GM23338 (cell line): ENCODE measurements at regions not wholly inside any gene's neighbourhood (a gene's known extent, or its start where the extent isn't known, plus 50 kb on each side); places are given as distances from the start of the nearest gene placed in this dataset.

ENCODE experiments used
- ATAC-seq: fragments of 200-7000 bp; cut with Tn5 transposase; 3 replicates; pipeline ENCODE4 v1.9.1; 2020
- DNase-seq: peaks from one replicate; pipeline ENCODE4 v3.0.0-alpha.2; 2015; ENCODE audit warnings: low spot score
- H2AFZ ChIP-seq: fragments of 200-600 bp; sonication (generic); 2 replicates; pipeline ENCODE4 v1.8.0; 2016; ENCODE audit warnings: antibody characterized with exemption, mild to moderate bottlenecking, moderate library complexity
- H3F3A ChIP-seq: fragments of 200-600 bp; sonication (generic); replicated peaks from 2 replicates; pipeline ENCODE4 v1.8.0; 2017; ENCODE audit warnings: antibody characterized with exemption, mixed run types, low read depth
- H3K27ac ChIP-seq: fragments of 200-600 bp; sonication (generic); 2 replicates; pipeline ENCODE4 v1.6.1; 2016; ENCODE audit warnings: low read depth
- H3K27me3 ChIP-seq: fragments of 200-600 bp; sonication (generic); 2 replicates; pipeline ENCODE4 v1.8.0; 2016; ENCODE audit warnings: mild to moderate bottlenecking, mixed run types, moderate library complexity; ENCODE audit not compliant: insufficient read depth
- H3K36me3 ChIP-seq: fragments of 200-600 bp; sonication (generic); 2 replicates; pipeline ENCODE4 v1.8.0; 2016; ENCODE audit warnings: mild to moderate bottlenecking; ENCODE audit not compliant: insufficient read depth
- H3K4me1 ChIP-seq: fragments of 200-600 bp; sonication (generic); 2 replicates; pipeline ENCODE4 v1.8.0; 2016; ENCODE audit warnings: mild to moderate bottlenecking, moderate library complexity; ENCODE audit not compliant: insufficient read depth
- H3K4me2 ChIP-seq: fragments of 200-600 bp; sonication (generic); 2 replicates; pipeline ENCODE4 v1.7.1; 2017; ENCODE audit warnings: mixed run types
- H3K4me3 ChIP-seq: fragments of 200-600 bp; sonication (generic); 2 replicates; pipeline ENCODE4 v1.6.1; 2016; ENCODE audit warnings: mixed run types
- H3K79me2 ChIP-seq: fragments of 200-600 bp; sonication (generic); replicated peaks from 2 replicates; pipeline ENCODE4 v1.8.0; 2017; ENCODE audit warnings: mild to moderate bottlenecking; ENCODE audit not compliant: insufficient read depth
- H3K9me2 ChIP-seq: fragments of 200-600 bp; sonication (generic); 2 replicates; pipeline ENCODE4 v1.8.0; 2017; ENCODE audit not compliant: insufficient read depth
- H4K20me1 ChIP-seq: fragments of 200-600 bp; sonication (generic); replicated peaks from 2 replicates; pipeline ENCODE4 v1.8.0; 2017; ENCODE audit warnings: mild to moderate bottlenecking; ENCODE audit not compliant: insufficient read depth
- H3K27ac Mint-ChIP-seq: 2 replicates; pipeline ENCODE4 v1.8.0; 2020; ENCODE audit warnings: inconsistent platforms, mild to moderate bottlenecking, moderate library complexity, mixed read lengths
- H3K27me3 Mint-ChIP-seq: 3 replicates; pipeline ENCODE4 v1.8.0; 2022; ENCODE audit warnings: low read depth, mild to moderate bottlenecking, moderate library complexity, mixed read lengths, inconsistent platforms; ENCODE audit not compliant: insufficient read depth, poor library complexity
- H3K36me3 Mint-ChIP-seq: 3 replicates; pipeline ENCODE4 v1.8.0; 2021; ENCODE audit warnings: low read depth, mild to moderate bottlenecking, inconsistent platforms, moderate library complexity, mixed read lengths
- H3K4me1 Mint-ChIP-seq: 3 replicates; pipeline ENCODE4 v1.8.0; 2020; ENCODE audit warnings: mild to moderate bottlenecking, inconsistent platforms, mixed read lengths
- H3K4me3 Mint-ChIP-seq: 3 replicates; pipeline ENCODE4 v1.8.0; 2021; ENCODE audit warnings: moderate library complexity, mild to moderate bottlenecking, inconsistent platforms, mixed read lengths
- H3K9me3 Mint-ChIP-seq: 3 replicates; pipeline ENCODE4 v1.8.0; 2020; ENCODE audit warnings: moderate library complexity, mild to moderate bottlenecking, inconsistent platforms, mixed read lengths
- CREB1 ChIP-seq: fragments of 250-450 bp; sonication (Bioruptor Pico); IDR thresholded peaks from 2 replicates; pipeline ENCODE4 v1.5.0; 2020; ENCODE audit warnings: low read depth, mild to moderate bottlenecking, moderate library complexity
- CTCF ChIP-seq, 2 experiments: fragments of 200-600 bp in 1 of 2; sonication (generic) in 1 of 2; conservative IDR thresholded peaks; 2 replicates each; pipeline versions ENCODE4 v1.5.1 to v1.6.1; 2016 to 2017; ENCODE audit warnings: antibody characterized with exemption in 2 of 2, low read depth in 2 of 2, mild to moderate bottlenecking in 2 of 2, moderate library complexity in 1 of 2
- ETS1 ChIP-seq: IDR thresholded peaks from 2 replicates; pipeline ENCODE4 v1.6.1; 2016; ENCODE audit warnings: antibody characterized with exemption
- EZH2 ChIP-seq: fragments of 200-600 bp; sonication (generic); IDR thresholded peaks from one replicate; pipeline ENCODE4 v1.8.0; 2017; ENCODE audit warnings: antibody characterized with exemption, mild to moderate bottlenecking, low read depth; ENCODE audit not compliant: unreplicated experiment
- JUNB ChIP-seq: IDR thresholded peaks from one replicate; pipeline ENCODE4 v1.6.1; 2016; ENCODE audit warnings: antibody characterized with exemption; ENCODE audit not compliant: unreplicated experiment
- NANOG ChIP-seq: IDR thresholded peaks from 2 replicates; pipeline ENCODE4 v1.6.1; 2016; ENCODE audit warnings: antibody characterized with exemption, borderline replicate concordance
- POLR2AphosphoS5 ChIP-seq: IDR thresholded peaks from 2 replicates; pipeline ENCODE4 v1.6.1; 2016; ENCODE audit warnings: antibody characterized with exemption, low read depth
- STAT1 ChIP-seq: IDR thresholded peaks from one replicate; pipeline ENCODE4 v1.6.1; 2016; ENCODE audit warnings: antibody characterized with exemption; ENCODE audit not compliant: unreplicated experiment
- TF ChIP-seq, protein P1 (sequence below): fragments of 250-450 bp; sonication (Bioruptor Pico); IDR thresholded peaks from 2 replicates; pipeline ENCODE4 v1.5.0; 2020; ENCODE audit warnings: mild to moderate bottlenecking, moderate library complexity

DNA sequence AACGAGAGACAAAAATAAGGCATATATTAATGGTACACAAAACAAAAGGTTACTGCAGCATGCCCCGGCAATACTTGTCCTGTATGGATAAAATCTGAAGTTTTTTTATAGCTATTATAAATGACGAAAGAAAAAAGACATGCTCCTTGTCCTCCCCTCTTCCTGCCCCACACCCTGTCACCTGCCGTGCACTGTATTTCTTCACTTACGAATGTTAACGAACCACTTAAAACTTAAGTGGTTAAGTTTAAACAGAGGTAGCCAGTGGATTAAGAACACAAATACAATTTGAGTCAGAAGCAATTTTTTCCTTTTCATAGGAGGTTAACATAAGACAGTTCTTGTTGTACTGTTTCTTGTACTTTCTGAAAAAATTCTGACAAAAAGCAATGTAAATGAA is 799.1 kb upstream of the NECTIN3 start:
- Mint-ChIP-seq H3K27me3 (peaks cover 7% of the 10 kb centered on the region), H3K27ac (peak overlapping the region; percentile 21), H3K9me3 (no peaks in the 10 kb centered on the region), H3K4me3 (peak overlapping the region; percentile 11), H3K36me3 (no peaks in the 10 kb centered on the region), H3K4me1 (peaks cover 19% of the 10 kb centered on the region)
- H3K27ac ChIP-seq, result no peak overlapping the region
- TF ChIP-seq NANOG (peak; percentile 87), JUNB (no peak), CTCF (conservative IDR thresholded peaks at IDR 0.05; ENCODE audit: low read depth in 2 of 2) (no peak)
- H3K4me1 ChIP-seq, result peaks cover 16% of the 10 kb centered on the region
- no peak overlapping the region for H2AFZ ChIP-seq
- no peaks in the 10 kb centered on the region for H3K27me3 ChIP-seq
- H4K20me1 ChIP-seq, result no peaks in the 10 kb centered on the region
- H3K36me3 ChIP-seq, result no peaks in the 10 kb centered on the region
- no peaks in the 10 kb centered on the region for H3F3A ChIP-seq
- no peaks in the 10 kb centered on the region for H3K79me2 ChIP-seq
- ATAC-seq (no peak; the same call in 2 of the 3 replicates), DNase-seq (peak; percentile 29)
- no peaks in the 10 kb centered on the region for H3K9me2 ChIP-seq
- peak overlapping the region; percentile 55 for H3K4me2 ChIP-seq
- peak overlapping the region; percentile 20; the same call in 1 of the 2 replicates for H3K4me3 ChIP-seq

DNA sequence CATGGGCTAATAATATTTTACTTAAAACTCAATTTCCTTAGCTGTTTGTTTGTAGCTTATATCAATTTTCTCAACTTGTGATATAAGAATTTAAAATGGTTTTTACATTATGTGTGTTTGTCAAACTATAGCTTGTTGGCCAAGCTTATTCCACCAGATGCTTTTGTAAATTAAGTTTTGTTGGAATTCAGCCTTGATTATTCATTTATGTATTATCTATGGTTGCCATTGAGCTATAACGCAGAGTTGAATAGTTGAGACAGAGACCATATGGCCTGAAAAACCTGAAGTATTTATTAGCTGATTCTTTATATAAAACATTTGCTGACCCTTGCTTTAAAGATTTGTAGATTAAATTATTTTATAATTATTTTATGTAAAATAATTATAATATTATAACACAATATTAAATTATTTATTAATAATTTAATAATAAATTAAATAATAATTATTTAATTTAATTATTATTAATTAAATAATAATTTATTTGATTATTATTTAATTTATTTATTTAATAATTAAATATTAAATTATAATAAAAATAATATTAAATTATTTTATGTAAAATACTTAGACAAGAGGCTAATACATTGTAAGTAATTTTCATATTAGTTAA is 779.6 kb upstream of the NECTIN3 start:
- Histone ChIP-seq H3K36me3 (peaks cover 5% of the 10 kb centered on the region; the same call in 1 of the 2 replicates), H2AFZ (no peak overlapping the region), H3K27me3 (no peaks in the 10 kb centered on the region), H3K4me3 (no peak overlapping the region), H3K9me2 (peaks cover 4% of the 10 kb centered on the region), H3K27ac (no peak overlapping the region), H3K4me2 (no peak overlapping the region), H3F3A (no peaks in the 10 kb centered on the region), H3K4me1 (no peaks in the 10 kb centered on the region), H4K20me1 (no peaks in the 10 kb centered on the region), H3K79me2 (no peaks in the 10 kb centered on the region)
- Mint-ChIP-seq H3K27ac (no peak overlapping the region), H3K27me3 (peaks cover 2% of the 10 kb centered on the region), H3K4me1 (no peaks in the 10 kb centered on the region), H3K9me3 (peaks cover 33% of the 10 kb centered on the region), H3K36me3 (peaks cover 39% of the 10 kb centered on the region), H3K4me3 (no peak overlapping the region)
- DNase-seq (no peak), ATAC-seq (no peak)
- TF ChIP-seq CTCF (conservative IDR thresholded peaks at IDR 0.05; ENCODE audit: low read depth in 2 of 2) (no peak), ETS1 (no peak), EZH2 (no peak), NANOG (no peak), CREB1 (CRISPR knock-in tag) (no peak), STAT1 (no peak), POLR2AphosphoS5 (no peak)
- TF ChIP-seq, protein P1, sequence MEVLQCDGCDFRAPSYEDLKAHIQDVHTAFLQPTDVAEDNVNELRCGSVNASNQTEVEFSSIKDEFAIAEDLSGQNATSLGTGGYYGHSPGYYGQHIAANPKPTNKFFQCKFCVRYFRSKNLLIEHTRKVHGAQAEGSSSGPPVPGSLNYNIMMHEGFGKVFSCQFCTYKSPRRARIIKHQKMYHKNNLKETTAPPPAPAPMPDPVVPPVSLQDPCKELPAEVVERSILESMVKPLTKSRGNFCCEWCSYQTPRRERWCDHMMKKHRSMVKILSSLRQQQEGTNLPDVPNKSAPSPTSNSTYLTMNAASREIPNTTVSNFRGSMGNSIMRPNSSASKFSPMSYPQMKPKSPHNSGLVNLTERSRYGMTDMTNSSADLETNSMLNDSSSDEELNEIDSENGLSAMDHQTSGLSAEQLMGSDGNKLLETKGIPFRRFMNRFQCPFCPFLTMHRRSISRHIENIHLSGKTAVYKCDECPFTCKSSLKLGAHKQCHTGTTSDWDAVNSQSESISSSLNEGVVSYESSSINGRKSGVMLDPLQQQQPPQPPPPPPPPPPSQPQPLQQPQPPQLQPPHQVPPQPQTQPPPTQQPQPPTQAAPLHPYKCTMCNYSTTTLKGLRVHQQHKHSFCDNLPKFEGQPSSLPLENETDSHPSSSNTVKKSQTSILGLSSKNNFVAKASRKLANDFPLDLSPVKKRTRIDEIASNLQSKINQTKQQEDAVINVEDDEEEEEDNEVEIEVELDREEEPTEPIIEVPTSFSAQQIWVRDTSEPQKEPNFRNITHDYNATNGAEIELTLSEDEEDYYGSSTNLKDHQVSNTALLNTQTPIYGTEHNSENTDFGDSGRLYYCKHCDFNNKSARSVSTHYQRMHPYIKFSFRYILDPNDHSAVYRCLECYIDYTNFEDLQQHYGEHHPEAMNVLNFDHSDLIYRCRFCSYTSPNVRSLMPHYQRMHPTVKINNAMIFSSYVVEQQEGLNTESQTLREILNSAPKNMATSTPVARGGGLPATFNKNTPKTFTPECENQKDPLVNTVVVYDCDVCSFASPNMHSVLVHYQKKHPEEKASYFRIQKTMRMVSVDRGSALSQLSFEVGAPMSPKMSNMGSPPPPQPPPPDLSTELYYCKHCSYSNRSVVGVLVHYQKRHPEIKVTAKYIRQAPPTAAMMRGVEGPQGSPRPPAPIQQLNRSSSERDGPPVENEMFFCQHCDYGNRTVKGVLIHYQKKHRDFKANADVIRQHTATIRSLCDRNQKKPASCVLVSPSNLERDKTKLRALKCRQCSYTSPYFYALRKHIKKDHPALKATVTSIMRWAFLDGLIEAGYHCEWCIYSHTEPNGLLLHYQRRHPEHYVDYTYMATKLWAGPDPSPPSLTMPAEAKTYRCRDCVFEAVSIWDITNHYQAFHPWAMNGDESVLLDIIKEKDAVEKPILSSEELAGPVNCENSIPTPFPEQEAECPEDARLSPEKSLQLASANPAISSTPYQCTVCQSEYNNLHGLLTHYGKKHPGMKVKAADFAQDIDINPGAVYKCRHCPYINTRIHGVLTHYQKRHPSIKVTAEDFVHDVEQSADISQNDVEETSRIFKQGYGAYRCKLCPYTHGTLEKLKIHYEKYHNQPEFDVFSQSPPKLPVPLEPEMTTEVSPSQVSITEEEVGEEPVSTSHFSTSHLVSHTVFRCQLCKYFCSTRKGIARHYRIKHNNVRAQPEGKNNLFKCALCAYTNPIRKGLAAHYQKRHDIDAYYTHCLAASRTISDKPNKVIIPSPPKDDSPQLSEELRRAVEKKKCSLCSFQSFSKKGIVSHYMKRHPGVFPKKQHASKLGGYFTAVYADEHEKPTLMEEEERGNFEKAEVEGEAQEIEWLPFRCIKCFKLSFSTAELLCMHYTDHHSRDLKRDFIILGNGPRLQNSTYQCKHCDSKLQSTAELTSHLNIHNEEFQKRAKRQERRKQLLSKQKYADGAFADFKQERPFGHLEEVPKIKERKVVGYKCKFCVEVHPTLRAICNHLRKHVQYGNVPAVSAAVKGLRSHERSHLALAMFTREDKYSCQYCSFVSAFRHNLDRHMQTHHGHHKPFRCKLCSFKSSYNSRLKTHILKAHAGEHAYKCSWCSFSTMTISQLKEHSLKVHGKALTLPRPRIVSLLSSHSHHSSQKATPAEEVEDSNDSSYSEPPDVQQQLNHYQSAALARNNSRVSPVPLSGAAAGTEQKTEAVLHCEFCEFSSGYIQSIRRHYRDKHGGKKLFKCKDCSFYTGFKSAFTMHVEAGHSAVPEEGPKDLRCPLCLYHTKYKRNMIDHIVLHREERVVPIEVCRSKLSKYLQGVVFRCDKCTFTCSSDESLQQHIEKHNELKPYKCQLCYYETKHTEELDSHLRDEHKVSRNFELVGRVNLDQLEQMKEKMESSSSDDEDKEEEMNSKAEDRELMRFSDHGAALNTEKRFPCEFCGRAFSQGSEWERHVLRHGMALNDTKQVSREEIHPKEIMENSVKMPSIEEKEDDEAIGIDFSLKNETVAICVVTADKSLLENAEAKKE (CRISPR knock-in tag), result no peak
